GM21515 (cell line): ENCODE measurements at regions not wholly inside any gene's neighbourhood (a gene's known extent, or its start where the extent isn't known, plus 50 kb on each side); places are given as distances from the start of the nearest gene placed in this dataset.

ENCODE experiments used
- ATAC-seq: cut with Tn5 transposase; IDR thresholded peaks from one replicate; pipeline ENCODE4 v1.9.1; 2021; ENCODE audit not compliant: unreplicated experiment

- ATAC-seq: no peak
These were observed 201.4 kb upstream of the EEA1 start for GRCh38 chr12:93130366-93131054.

- ATAC-seq: no peak
These were observed 204.3 kb upstream of the EEA1 start for GRCh38 chr12:93133361-93133760.

- ATAC-seq: no peak
These were observed 205.2 kb upstream of the EEA1 start for GRCh38 chr12:93134175-93134890.

GRCh38 chr12:93134893-93135285, 205.8 kb upstream of the EEA1 start:
- ATAC-seq: no peak

DNA sequence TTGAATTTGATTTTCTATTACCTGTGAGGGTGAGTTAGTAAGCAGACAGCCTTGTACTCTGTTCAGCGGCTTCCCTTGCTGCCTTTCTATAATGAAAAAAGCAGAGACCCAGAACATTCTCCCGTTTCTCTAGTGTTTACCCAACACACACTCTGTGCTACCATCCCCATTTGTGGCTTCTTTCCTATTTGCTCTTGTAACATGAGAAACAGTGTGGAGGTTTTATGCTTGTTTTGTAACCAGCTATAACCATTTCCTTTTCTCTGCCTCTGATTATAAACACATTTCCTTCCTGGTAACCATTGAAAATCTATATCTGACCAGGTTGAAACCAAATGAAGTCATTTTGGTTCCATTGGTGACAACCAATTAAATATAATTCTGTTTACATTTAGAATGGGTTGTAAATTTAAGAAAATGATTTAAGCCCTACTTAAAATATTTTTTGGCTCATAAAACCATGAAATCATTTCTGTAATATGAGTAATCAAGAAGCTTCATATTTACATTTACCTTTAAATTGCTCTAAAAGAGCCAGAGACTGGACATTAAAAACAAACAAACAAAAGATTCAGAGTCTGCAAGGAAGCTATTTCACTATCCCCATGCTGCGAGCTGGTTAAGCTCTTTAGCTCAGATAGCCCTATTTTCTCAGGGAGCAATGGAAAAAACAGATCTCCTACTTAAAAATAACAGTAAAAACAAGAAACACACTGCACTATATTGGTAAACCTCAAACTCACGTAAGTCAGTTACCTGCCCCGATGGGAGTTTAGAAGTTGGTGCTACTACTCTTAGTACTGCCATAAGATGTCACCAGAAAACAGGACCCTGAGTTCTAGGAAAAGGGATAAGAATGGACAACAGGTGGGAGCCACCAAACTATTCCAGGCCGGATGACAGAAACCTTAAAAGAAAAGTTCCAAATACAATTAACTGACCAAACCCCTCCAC, 206.5 kb upstream of the EEA1 start:
- peak; percentile 42 for ATAC-seq

- ATAC-seq: no peak
These were observed 207.4 kb upstream of the EEA1 start for GRCh38 chr12:93136253-93137055.

DNA sequence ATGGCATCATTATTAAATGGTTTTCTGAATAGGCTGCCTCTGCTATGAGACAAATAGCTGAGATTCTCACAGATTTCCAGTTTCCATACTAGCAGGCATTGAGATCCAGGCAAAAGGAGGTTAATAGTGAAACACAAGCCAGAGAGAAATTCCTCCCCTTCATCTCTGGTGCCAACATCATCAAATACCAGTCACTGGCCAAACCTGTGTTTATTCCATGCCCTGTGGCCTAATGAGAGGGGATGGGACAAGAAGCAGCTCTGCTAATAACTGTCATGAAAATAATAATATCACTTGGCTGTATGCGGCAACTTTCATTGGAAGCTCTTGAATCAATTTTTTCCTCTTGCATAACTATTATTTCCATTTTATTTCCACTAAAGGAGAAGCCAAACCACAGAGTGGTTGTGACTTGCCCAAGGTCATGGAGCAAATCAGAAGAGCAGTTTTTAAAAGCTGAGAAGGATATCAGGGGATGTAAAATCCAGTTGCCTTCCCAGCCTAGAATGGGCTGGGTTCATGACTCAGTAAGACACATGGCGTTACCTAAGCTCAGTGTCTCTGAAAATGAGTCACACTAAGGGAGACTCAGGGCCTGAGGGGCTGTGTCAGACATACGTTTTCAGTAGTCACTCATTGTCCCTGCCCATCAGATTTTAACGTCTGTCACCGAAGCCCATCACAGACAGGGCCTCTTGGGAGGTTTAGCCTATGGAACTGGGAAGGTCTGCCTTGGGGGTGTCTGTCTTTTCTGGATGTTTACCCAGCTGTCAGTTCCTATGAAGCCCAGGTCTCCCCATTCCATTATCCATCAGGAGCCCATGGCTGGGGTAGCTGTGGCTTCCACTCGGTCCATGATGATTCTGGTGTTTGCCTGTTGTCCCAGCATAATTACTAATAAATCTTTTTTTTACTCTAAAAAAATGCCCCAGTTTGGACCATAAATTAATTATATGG, 208.8 kb upstream of the EEA1 start:
- ATAC-seq: peak; percentile 36

- ATAC-seq: peak; percentile 48
These were observed 210.1 kb upstream of the EEA1 start for GRCh38 chr12:93139028-93139665.

DNA sequence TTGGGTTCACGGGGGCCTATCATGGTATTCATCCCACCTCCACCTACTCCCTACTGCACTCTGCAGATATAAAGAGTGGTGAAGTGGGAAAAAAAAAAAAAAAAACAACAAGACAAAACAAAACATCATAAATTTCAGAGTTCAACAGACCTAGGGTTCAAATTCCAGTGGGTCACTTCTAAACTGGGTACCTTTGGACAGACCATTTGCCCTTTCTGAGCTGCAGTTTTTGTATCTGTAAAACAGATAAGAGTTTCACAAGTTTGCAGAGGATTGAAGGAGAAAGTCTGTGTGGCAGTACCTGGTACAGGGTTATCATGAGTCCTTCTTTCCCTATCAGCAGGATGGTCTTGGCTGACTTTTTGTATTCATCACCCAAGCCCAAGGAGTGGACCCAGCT, 211.2 kb upstream of the EEA1 start:
- ATAC-seq: no peak

DNA sequence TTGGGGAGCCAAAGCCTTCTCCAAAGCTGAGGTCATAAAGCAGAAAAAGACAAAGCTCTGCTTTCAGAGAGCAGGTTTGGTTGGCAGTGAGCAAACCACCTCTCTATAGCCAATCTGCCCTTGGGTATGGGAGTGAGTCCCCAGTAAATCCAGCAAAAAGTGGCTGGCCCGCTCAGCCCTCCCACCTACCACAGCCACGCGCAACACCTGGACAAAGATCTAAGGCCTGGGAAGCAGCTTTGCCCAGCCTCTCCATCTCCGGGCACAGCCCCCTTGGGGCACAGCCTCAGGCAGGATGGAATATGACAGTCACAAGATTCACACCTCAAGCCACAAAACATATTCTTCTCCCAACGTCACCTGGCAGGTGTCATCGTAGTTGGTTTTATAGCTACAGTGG, 211.7 kb upstream of the EEA1 start:
- no peak for ATAC-seq

GRCh38 chr12:93142881-93143280, 213.8 kb upstream of the EEA1 start:
- ATAC-seq: no peak

DNA sequence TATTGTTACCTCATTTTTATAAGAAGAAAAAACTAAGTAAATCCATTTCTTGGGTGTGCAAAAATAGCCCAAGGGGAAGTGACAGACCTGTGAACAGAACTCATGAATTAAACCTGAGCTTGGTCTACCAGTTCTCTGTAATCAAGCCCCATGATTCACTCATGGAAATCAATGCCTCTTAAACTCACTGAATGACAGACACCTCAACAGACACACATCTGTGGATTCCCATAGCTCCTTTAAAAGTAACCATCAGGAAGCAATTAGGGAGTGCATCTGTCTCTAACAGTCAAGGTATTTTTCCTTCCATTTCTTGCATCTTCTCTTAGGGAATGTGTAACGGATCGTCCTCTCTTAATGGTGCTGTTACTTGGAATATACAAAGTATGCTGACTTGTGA, 215.0 kb upstream of the EEA1 start:
- no peak for ATAC-seq

DNA sequence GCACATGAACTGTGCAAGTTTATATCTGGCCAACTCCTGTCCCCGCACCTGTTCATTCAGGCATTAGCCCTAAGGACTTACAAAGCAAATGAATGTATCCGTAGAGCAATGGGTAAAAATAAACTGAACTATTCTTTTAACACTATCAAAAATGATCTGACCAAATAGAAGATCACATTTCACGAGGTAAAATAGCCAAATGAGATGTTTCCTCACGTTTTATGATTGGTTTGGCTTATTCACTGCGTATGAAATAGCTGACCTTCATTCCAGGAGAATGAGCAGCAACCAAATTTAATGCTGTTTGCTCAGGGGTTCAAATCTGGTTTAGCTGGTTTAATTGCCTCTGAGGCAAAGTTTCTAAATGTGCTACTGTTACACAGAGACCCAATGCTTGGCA, 216.0 kb upstream of the EEA1 start:
- no peak for ATAC-seq

DNA sequence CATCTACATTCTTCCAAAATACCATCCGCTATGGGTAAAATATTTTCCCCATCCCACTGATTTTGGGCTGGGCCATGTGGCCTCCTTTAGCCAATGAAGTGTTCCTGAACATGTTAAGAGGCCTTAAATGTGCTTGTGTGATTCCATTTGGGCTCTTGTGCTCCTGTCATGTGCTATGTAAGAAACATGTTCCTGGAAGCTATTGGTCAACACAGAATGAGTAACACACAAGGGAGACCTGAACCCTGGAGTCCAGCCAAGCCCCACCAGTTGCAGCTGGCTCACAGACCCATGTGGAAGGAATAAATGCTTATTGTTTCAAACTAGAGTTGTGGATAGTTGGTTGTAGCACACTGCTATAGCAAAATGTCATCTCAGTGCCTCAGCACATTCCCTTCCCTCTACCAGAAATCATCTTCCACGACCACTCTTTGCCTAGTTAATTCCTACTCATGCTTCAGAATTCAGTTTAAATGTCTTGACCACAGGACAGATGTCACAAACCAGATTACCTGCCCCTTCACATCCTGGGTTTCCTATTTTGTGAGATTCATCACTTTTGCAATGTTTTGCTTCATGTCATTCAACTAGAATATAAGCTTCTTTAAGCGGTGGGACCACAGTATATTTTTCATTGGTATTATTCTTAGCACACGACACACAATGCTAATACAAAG, 217.3 kb upstream of the EEA1 start:
- no peak for ATAC-seq

DNA sequence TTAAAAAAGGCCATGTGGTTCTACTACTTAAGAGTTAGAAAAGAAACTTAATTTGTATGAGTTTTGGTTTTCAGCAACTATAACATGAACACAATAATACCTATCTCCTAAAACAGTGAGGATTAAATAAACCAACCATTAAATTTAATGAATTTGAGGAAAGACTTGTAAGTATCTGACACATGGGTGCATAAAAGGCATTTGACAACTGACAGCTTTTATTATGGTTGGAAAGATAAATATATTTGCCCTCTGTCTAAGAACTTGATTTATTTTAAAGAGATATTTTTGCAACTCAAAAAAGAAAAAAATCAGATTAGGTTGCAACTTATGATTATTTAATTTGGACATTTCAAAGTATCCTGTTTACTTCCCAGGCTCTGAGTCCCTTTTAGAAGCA, 217.9 kb upstream of the EEA1 start:
- ATAC-seq: no peak

GRCh38 chr12:93148412-93148811, 219.3 kb upstream of the EEA1 start:
- ATAC-seq: no peak

DNA sequence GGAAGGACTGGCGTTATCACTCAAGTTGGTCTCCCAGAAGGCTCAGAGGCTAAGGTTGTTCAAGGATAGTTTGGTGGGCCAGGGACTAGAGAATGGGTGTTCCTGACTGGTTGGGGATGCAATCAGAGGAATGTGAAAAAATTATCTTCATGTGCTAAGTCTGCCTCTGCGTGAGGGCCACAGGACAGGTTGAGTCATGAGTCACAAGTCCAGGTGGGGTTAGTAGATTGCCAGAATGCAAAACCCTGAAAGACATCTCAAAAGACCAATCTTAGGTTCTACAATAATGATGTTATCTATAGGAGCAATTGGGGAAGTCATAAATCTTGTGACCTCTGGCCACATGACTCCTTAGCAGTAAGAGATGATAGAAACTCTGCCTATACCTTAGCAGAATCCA, 220.1 kb upstream of the EEA1 start:
- ATAC-seq: no peak

DNA sequence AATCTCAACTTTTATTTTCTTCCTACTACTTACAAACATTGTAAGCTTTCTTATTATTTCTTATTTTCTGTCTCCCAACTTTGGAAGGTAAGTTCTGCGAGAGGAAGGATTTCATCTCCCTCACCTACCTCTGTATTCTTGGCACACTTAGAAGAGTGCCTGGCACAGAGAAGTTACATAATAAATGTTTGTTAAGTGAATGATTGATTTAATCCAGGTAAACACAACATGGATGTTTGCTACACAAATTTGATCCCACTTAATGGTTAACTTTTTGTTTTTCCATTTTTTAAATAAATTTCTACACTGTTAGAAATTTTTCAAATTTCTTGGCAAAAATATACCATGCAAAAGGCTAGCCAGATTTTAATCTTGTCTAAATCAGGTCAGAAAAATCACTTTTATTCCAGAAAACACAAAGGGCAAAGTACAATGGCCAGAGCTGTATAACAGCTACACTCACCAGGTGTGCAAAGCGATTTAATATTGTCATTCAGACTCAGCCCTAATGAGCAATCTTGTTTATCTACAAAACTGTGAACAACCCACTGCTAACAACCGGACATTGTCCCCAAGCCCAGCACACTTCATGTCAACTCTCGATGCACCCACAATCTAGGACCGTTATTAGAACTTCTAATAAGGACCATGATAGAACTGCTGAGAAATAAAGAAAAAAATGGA, 222.1 kb upstream of the EEA1 start:
- ATAC-seq: no peak
